Stimulated activated CD8-positive, alpha-beta memory T cell treated with anti-CD3 and anti-CD28 coated beads, Interleukin-4, amount 100 ng/mL, for 4 hours (primary cell): ENCODE measurements at regions not wholly inside any gene's neighbourhood (a gene's known extent, or its start where the extent isn't known, plus 50 kb on each side); places are given as distances from the start of the nearest gene placed in this dataset.

ENCODE experiments used
- DNase-seq, 2 donors: peaks; one replicate each; pipeline ENCODE4 v3.0.0-alpha.2; 2020; ENCODE audit warnings: low read depth in 2 of 2, low spot score in 1 of 2

DNA sequence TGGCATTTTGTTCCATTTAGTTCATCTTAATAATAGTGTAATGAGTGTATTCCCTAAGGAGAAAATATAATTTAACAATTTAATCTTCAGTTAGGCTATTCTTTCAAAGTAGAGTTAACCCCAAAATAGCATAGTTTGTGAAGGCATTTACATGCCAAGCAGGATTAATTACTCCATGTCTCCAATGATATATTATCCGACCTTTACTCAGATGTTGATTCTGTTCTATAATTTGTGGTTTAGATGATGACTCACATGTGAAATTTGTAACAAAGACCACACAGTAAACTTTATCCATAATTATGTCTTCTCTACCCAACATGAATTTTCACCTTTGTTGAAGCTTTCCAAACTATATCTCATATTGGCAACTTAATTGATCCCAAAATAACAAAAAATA, 2065.2 kb downstream of the MRPL39 start:
- DNase-seq: no peak

DNA sequence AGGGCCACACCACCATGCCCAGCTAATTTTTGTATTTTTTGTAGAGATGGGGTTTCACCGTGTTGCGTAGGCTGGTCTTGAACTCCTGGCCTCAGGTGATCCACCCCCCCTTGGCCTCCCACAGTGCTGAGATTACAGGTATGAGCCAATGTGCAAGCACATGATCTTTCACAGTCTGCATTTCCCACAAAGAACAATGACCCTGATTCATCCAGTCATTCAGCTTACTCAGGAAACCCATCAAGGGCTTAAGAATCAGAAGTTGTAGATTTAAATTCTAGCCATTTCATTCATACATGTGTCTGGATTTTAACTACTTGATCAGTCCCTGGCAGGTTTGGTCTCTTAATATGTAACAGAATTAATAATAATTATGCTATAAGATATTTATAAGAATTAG, 2065.7 kb downstream of the MRPL39 start:
- no peak for DNase-seq

DNA sequence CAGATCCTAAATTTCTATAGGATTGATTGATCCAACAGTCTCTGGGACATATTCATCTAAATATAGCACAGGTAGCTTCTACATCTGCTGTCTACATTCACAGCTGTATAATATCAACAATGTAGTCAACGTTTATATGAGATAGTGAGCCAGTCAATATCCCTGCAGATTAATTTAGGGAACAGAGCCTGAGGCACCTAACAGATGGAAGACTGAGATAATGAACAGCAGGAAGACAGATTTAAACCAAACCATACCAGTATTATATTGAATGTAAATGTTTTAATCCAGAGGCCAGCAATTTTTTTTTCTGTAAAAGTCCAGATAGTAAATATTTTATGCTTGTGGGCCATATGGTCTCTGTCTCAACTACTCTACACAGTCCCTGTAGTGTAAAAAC, 2072.4 kb downstream of the MRPL39 start:
- DNase-seq: no peak

DNA sequence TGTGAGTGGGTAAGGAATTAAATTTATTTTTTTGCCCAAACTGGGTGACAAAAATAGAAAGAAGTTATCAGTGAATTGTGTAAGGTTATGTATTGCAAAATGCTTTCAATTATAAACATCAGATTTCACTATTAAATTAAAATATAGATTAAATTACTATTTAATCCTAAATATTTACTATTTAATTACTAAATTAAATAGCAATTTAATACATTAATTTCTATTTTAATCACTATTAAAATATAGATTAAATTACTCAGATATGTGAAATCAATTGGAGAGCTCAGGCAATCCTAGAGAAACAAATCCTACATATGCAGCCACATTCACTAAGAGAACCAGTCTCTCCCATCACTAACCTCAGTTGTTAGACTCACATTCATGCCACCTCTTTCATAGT, 2075.8 kb downstream of the MRPL39 start:
- DNase-seq: no peak

DNA sequence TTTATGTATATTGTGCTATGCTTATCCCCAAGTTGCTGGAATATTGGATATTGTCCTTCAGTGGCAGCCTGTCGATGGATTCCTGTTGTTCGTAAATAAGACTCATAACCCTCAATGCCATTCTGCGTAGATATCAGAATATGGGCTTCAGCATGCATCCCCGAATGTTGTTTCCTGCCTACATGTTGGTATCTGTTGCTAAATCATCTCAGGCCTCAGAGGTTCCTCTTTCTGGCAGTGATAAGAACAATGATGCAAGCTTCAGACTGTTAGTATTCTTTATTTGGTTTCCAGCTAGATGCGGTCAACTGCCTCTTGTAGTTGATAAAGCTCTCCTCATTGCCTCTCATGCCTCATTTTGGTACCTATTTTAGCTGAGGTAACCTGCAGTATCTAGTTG, 2082.6 kb downstream of the MRPL39 start:
- DNase-seq: no peak

DNA sequence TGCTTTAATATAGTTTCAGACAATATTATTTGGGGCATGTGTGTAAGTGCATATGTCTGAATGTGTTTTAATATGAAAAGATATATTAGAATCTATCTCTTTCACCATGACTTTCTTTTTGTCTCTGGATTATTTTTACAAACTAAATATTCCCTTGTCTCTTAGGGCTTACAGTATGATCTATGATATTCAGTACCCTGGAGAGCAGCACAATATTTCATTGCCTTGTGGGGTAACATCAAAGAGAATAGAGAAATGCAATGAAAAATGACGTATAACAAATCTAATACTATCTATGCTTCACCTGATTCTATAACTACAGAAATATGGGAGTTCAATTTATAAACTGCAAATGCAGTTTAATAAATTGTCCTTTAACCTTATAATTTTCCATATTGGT, 2084.5 kb downstream of the MRPL39 start:
- no peak for DNase-seq

DNA sequence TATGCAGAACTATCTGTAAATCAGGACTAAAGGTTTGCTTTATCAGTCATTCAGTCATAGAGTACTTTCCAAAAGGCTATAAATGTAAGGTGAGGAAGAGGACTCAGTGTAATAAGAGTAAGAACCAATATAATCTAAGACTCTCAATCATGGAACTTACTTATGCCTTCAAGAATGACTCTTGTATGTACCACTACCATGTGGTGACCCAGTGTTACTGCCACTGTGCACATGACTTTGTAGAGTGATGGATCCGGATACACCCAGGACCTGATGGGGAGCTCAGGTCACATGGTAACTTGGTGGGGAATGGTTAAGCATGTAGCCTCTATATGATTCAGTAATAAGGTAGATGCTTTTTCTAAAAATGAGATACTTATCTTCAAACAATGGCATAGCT, 2099.8 kb downstream of the MRPL39 start:
- no peak for DNase-seq

DNA sequence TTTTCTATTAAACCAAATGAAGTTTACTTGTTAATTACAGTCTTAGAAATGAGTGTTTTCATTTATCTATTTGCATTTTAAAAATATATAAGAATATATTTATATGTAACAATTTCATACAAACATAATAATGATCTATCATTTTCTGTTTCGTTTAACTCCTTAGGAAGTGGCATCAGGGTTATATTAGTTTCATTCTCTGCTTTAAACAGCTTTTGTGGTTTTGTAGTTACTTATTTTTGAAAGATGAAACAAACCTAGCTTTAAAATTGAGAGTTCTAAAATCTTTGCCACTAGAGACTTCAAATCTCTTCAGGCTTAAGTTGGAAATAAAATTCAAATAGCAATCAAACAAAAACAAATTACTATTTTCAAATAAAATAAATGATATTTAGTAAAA, 2110.6 kb downstream of the MRPL39 start:
- DNase-seq: no peak

DNA sequence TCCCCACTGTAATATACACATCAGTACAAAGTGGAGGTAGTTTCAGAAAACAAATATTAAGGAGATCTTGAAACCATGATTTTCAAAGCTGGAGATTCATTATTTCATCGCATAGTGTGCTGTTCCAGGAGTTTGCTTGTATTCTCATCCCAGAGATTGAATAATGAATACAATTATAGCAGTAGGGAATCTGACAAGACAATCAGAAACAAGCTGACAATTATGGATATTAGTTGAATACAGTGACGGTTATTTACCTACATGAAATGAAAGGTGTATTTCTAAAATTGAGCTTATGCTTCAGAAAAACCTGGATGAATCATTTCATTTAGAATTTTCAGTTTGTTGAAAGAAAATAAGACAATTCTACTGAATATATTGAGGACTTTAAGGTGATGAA, 2119.0 kb downstream of the MRPL39 start:
- no peak for DNase-seq

DNA sequence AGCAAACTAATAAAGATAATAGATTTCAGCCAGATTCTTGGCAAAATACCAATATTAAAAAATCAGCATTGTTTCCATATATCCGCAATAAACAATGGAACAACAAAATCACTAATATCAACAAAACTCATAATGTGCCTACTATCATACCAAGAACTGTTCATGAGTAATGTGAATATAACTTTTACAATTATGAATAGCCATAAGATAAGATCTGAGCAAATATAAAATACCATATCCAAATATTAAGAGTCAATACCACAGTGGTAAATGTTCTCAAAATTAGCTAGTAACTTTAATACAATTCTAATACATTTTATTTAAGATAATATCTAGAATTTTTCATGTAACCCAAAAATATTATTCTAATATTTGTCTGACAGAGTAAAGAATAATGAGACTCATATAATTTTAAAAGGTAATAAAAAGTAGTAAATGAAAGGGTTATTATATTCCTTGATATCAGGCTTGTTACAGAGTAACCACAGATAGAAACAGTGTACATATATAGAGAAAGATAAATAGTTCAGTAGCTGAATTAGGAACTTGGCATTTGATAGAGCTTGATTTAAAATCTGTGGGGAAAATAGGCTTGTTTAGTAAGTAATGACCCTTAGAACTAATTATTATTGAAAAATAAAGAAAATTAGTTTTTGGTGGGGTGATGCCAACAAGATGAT, 2126.6 kb downstream of the MRPL39 start:
- no peak for DNase-seq

DNA sequence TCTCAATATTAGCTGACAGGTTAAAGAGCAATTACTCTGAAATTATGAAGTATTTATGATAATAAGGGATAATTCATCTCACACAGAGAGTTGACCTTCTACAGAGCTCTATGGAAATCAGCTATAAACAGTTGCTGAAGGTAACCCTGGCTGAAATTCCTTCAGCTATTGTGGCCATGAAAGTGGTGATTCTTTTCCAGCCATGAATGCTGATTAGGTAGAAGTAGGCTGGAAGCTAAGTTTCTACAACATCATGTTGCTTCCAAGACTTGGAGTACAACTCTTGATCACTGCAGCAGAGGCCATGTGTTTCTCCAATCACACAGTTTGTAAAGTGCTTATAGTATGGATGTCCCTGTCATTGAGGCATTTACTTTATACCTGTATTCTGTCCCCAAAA, 2128.9 kb downstream of the MRPL39 start:
- DNase-seq: no peak

DNA sequence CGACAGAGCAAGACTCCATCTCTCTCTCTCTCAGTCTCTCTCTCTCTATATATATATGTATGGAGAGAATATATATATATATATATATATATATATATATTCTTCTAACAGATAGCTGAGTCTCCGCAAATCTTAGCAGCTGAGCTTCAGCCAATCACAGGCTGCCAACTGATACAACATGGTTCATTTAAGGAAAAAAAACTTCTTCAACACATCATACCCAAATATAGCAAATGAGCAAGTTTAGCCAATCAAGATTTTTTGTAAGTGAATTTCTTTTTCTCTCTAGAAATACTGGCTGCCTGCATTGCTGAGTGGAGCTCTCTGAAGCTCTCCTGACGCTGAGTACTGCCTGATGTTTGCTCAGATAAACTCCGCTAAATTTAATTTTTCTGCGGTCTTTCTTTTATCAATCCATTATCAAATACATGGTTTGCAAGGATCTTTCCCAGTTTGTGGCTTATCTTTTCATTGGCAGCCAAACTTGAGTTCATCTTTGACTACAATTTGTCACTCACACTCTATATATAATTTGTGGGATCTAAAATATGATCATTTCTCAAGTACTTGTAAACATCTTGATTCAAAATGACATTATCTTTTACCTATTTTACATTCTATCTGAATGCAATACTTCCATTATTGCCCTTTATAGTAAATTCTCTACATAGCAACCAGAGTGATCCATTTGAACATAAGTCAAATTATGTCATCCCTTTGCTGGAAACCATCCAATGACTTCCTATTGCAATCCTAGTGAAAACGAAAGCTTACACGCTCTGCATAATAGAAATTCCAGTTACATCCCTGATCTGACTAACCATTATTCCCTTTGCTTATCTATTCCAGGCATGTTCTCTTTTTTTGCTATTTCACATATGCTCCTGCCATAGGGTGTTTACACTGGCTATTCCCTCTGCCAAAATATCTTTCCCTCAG, 2131.7 kb downstream of the MRPL39 start:
- DNase-seq: no peak

DNA sequence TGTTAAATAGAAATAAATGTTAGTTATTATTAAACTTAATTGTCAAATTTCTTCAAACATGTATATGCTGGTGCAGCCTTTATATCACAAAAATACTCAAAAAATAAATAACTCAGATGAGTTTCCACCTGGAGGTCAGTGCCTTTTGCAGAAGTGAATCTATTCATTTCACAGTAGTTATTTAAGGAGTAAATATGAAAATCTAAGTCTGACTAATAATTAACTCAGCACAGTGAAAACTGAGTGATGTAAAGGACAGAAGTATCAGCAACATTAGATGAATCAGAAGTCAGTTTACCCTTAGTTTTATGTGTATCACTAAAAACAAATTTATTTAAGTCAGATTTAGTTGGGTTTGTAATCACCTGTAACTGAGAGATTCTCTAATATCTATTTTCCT, 2135.4 kb downstream of the MRPL39 start:
- DNase-seq: no peak

DNA sequence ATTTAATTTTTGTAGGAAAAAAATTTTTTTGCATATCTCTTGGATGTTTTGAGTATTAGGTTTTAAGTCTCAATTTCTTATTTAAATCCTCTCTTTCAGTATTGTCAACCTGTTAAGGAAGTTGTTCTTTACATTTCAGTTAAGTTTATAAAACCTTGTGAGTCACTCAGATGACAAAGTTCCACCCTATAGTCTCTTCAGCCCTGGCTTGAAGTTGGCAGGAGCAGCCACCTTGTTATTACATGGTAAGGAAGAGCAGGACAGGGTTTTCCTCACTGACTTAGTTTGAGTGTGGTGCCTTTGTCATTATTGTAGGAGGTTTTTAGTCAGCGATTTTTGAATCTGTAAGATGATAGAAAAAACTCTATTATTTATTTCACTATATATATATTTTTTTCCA, 2143.9 kb downstream of the MRPL39 start:
- DNase-seq: no peak

DNA sequence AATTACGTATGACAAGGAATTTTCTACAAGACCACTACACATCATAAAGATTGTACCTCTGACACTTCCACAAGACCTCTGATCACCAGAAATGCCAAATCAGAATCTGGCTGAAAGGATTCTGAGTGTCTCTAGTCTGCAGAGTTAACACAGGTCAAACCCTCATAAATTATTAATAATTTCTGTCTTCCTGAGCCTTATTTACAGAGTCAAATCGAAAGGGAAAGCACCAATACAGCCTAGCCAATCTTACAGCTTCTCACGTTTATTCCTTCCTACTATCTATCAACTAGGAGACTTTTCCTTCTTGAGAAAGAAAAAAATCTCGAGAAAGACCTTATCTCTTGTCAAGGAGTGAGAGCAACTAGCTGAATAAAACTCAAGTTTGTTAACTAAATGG, 2151.6 kb downstream of the MRPL39 start:
- no peak for DNase-seq

DNA sequence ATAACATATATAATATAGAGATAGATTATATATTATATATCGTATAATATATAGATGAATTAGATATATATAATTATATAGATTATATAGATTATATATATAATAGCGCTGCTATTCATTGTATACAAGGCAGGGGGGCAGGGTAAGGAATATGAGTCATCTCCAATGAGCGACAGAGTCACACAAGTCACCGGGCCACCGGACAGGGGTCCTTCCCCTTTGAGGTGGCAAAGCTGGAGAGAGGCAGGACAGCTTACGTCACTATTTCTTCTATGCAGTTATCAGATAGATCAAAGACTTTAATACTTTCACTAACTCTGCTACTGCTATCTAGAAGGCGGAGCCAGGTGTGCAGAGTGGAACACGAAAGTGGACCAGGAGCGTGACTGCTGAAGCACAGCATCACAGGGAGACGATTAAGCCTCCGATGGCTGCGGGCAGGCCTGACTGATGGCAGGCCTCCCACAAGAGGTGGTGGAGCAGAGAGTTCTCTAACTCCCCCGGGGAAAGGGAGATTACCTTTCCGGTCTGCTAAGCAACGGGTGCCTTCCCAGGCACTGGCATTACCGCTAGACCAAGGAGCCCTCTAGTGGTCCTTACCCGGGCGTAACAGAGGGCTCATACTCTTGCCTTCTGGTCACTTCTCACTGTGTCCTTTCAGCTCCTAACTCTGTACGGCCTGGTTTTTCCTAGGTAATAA, 2154.7 kb downstream of the MRPL39 start:
- DNase-seq: no peak

DNA sequence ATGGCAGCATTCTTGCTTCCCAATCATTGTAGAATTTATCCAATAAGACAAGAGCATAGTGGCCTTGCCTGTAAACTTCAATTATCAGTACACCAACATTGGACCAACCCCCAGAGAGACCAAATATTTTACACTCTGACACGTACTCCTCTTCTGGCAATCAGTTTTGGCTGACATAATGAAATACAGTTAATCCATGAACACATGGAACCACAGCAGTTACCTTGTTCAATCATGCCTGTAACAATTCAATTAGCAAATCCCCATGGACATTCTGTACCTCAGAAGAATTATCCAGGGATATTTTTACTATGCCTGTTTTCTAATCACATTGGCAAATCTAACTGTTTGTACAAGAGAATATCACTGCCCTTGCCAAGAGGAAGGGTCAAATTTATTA, 2162.0 kb downstream of the MRPL39 start:
- DNase-seq: no peak

DNA sequence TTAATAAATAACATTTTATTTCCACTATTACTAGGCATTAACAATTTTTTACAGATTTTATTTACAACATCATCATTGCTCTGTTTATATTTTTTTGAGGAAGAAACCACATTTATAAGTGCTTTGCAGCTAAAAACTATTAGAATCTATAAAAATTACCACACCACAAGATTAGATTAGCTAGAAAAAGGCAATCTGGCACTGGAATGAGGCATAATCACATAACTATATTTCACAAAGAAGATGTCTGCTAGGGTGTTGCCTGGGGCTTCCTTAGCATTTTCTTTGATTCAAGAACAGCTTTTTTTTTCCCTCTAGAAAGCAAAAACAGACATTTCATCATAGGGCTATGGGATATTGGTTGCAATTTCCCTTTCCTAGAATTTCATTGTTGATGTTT, 2169.2 kb downstream of the MRPL39 start:
- no peak for DNase-seq

DNA sequence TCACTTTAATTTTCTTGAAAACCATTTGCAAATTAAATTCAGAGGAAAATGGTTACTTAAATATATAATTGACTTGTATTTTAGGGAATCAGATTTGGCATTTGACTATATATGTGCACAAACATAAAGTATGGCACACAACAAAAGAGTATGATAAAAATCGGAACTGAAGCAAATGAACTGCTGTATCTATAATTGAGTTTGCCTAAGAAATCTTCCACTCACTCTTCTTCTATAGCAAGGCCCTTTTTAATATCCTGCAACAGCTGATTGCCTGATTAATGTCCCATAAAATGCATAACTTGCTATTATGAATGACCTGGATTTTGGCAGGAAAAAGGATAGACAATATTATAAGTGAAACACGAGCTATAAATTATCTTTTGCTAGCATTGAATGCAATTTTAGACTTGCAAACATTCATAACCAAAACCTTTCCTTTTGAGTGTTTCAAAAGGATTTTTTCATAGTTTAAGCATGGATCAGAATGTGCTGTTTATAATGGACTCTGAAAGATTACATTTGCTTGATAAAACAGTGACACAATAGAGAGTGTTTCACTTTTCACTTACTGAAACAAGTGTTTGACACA, 2204.3 kb downstream of the MRPL39 start:
- DNase-seq: no peak

DNA sequence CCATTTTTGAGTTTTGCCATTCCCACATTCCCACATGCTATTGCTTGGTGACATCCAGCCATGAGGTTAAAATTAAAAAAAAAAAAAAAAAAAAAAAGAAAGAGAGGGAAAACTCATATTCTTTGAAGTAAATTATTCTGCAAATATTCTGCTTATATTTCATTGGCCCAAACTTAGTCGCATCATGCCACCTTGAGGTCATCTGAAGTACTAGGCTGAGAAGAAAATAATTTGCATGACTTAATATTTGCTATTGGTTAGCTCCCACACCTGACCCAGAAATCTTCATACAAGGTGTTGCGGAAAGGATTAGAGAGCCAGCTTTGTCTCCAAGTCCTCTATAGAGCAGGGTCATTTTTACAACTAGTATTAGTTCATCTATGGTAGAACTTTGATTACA, 2206.0 kb downstream of the MRPL39 start:
- no peak for DNase-seq

DNA sequence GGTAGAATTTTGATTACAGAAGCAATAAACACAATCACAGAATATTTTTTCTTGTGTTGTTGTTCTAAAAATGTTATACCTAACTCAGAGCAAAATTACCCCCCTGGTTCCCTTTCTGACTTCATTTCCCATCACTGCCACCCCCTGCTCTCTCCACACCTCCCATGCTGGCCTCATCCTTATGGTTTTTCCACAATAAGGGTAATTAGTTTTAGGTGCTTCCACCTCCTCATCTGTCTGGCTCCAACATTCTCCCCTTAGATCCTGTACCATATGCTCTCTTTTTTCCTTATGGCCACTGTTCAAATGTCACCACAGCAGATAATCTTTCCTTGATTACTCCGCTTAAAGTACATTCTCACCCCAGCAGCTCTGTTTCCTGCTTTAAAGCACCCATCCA, 2208.6 kb downstream of the MRPL39 start:
- no peak for DNase-seq

DNA sequence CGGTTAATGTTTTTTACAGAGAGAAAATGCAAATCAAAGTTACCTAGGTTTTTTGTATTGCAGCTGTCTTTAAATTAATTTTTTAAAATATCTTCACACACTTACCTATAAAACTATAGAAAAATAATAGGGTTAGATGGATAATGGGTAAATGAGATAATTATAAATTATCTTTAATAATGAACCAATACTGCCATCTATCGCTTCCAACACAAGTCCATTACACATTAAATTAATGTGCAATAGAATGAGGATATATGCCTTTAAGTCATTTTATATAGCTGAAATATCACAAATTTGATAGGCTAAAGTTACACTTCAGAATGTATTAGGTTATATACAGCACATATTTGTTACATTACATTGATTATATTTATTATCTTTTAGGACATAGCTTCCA, 2212.8 kb downstream of the MRPL39 start:
- DNase-seq: no peak
